ENCODE measurements at regions not wholly inside any gene's neighbourhood (a gene's known extent, or its start where the extent isn't known, plus 50 kb on each side); places are given as distances from the start of the nearest gene placed in this dataset.
"Not testable (repeated sequence)": the region's sequence is repeated elsewhere in the genome, so short reads cannot be mapped to it uniquely, and the experiment has no call there.

- DNase-seq (ENCODE audit: low read depth) = no peak
These were observed 463.8 kb upstream of the SLC8A1 start for GRCh38 chr2:40915651-40916050.

- DNase-seq (ENCODE audit: low read depth) = no peak
These were observed 483.5 kb upstream of the SLC8A1 start for GRCh38 chr2:40935349-40935748.

DNA sequence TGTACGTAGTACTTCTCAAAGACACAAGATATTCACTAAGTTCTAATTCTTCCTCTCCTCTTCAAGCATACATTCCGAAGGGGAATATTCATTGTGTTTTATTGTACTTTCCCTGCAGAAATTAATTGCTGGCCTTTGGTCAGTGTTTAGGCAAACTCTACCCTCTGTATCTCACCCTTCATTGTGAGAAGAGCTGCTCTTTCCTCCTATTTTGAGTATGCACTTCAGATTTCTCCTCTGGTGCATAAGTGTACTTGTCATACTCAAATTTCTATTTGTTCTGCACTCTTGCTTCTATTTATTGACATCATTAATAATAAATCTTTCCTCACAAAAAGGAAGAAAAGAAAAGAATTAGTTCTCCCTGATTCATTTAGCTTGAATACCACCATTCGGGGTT, 485.4 kb upstream of the SLC8A1 start:
- no peak for DNase-seq (ENCODE audit: low read depth)

DNA sequence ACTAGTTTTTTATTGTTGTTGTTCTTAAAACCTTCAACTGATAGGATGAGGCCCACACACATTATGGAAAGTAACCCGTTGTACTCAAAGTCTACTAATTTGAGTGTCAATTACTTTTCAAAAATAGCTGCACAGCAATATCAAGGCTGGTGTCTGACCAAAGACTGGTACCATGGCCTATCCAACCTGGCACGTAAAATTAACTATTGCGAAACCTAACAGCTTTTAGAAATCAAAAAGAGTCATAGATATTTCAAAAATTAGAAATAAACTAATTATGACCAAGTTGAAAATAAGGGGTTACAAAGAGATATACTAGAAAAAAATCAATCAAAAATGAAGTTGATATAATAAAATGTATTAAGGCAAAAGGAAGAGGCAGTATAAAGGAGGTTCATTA, 501.5 kb upstream of the SLC8A1 start:
- no peak for DNase-seq (ENCODE audit: low read depth)

- DNase-seq (ENCODE audit: low read depth) = no peak
These were observed 503.2 kb upstream of the SLC8A1 start for GRCh38 chr2:40955042-40955441.

DNA sequence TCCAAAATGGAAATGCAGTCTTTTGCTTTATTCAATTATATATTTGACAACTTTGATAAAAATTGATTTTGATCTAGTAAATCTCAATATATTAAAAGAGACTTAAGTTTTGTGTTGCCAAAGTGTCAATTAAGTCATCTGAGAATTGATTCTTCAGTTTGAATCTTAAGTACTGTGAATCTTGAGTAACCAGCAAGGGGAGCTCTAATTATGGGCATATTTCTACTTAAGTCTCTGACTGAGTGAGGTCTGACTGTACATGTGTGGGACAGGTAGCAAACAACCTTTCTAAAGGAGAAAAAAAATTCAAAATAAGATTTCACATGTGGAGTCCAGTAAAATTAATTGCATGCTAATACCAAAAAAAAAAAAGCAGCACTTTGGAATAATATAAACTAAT, 503.7 kb upstream of the SLC8A1 start:
- no peak for DNase-seq (ENCODE audit: low read depth)

GRCh38 chr2:40957508-40957907, 505.6 kb upstream of the SLC8A1 start:
- DNase-seq (ENCODE audit: low read depth) = no peak

GRCh38 chr2:40962026-40962425, 510.1 kb upstream of the SLC8A1 start:
- DNase-seq (ENCODE audit: low read depth) = peak; percentile 8

DNA sequence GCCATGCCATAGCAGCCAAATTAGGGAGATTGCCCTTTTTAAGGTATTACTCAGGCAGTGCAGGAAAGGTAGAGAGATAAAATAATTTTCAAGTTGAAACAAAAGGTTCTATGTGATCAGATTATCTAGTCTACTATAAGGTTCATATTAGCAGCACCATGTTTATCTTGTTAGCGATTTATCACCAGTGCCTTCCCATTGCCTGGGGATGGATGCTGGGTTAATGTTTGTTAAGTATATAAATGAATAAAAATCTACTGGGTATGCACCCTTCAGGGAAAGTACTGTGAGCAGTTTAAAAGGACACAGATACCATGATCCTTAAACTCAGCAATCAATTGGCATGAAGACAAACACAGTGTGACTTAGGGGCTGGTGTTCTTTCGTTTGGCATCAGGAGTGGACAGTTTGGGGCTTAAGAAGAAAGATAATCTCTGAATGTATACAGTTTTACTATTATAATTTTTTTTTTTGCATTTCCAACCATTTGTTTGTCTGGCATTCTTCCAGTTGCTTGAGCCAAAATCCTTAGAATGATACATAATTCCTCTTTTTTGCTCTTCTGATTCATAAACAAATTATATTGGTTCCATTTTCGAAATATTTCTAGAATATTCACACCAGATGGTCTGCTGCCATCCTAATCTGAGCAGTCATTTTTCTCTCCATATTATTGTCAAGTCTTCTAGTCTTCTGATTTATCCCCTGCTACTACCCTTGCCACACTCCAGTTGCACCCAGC, 512.8 kb upstream of the SLC8A1 start:
- DNase-seq (ENCODE audit: low read depth) = no peak

- DNase-seq (ENCODE audit: low read depth) = no peak
These were observed 515.6 kb upstream of the SLC8A1 start for GRCh38 chr2:40967451-40967850.

DNA sequence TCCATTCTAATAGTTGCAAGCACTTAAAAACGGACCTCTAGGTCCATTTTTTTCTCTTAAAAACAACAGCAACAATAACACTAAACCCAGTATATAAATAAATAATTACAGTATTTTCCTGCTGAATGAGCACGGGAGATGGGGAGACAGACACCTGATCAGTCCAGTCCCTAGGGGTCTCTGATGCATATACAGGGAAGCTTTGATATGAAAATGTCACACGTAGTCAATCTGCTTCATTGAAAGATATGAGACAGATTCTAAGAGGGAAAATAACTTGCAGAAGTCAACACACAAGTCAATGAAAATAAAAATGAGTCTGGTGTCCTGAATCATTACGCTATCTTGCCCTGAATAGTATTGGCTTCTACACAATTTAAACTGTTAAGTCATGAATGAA, 523.3 kb upstream of the SLC8A1 start:
- no peak for DNase-seq (ENCODE audit: low read depth)

GRCh38 chr2:40997362-40997761, 545.5 kb upstream of the SLC8A1 start:
- no peak for DNase-seq (ENCODE audit: low read depth)

GRCh38 chr2:41000374-41000773, 548.5 kb upstream of the SLC8A1 start:
- DNase-seq (ENCODE audit: low read depth) = no peak

- no peak for DNase-seq (ENCODE audit: low read depth)
These were observed 549.0 kb upstream of the SLC8A1 start for GRCh38 chr2:41000906-41001305.

DNA sequence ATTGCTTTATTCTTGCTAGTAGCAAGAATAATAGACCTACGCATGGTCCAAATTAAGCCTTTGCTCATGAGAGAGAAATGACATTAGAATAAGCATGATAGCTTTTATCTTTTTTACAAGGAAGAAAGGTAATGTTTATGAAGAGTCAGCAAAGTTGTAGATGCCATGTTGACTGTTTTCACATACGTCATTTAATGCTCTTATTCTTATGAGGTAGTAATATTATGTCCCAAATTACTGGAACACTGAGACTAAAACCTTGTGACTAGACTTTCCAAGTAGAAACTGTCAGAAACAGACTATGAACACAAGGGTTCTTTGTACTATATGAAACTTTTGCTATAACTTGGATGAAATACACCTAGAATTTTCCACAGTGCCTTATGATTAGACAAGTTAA, 552.8 kb upstream of the SLC8A1 start:
- no peak for DNase-seq (ENCODE audit: low read depth)

- no peak for DNase-seq (ENCODE audit: low read depth)
These were observed 568.5 kb upstream of the SLC8A1 start for GRCh38 chr2:41020358-41020757.

- peak; percentile 1 for DNase-seq (ENCODE audit: low read depth)
These were observed 572.9 kb upstream of the SLC8A1 start for GRCh38 chr2:41024816-41025215.

GRCh38 chr2:41026613-41027012, 574.7 kb upstream of the SLC8A1 start:
- DNase-seq (ENCODE audit: low read depth) = no peak

GRCh38 chr2:41027095-41027494, 575.2 kb upstream of the SLC8A1 start:
- no peak for DNase-seq (ENCODE audit: low read depth)

DNA sequence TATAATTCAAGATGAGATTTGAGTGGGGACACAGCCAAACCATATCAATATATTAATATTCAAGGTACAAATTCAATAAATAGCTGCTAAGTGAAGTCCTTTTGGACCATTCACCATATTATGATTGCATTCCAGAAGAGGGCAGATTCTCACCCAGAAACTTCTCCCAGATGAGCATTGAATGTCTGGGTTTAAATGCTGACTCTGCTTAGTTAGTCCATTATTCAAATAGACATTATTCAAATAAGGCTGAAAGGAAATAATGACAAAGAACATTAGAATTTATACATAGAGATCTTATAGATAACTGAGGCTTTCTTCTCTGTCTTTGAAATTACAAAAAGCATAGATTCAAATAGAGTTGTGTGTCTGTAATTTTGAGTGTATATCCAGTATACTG, 579.4 kb upstream of the SLC8A1 start:
- DNase-seq (ENCODE audit: low read depth) = no peak

- DNase-seq (ENCODE audit: low read depth) = no peak
These were observed 580.8 kb upstream of the SLC8A1 start for GRCh38 chr2:41032715-41033114.

DNA sequence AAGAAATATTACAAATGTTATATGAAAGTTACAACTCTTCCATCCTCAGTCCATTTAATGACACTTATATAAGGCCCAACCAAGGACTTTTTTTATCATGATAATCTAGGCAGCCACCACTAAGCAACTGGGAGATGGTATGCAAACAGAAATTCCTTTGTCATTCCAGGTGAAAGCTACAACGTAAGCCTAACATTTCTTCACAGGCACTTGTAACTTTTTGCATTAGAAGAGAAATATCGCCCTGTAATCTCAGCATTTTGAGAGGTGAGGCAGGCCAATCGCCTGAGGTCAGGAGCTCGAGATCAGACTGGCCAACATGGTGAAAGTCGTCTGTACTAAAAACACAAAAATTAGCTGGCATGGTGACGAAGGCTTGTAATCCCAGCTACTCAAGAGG, 581.2 kb upstream of the SLC8A1 start:
- no peak for DNase-seq (ENCODE audit: low read depth)

DNA sequence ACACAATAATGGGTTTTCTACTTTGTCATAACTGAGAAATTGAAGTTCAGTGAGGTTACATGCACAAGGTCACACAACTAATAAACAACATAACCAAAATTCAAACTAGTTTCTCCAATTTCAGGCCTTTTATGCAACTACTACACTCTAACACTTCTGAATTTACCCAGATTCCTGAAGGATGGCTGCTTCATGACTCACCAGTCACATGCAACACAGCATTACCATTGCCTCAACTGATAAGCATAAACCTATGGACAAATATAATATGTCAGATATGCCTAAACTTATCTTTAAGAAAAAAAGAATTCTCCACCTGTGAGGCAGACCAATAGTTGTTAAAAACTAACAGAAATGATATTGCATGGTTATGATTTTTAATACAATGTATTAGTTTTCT, 586.5 kb upstream of the SLC8A1 start:
- no peak for DNase-seq (ENCODE audit: low read depth)

- DNase-seq (ENCODE audit: low read depth) = not testable (repeated sequence)
These were observed 587.9 kb upstream of the SLC8A1 start for GRCh38 chr2:41039750-41040149.
